ENCODE measurements at regions not wholly inside any gene's neighbourhood (a gene's known extent, or its start where the extent isn't known, plus 50 kb on each side); places are given as distances from the start of the nearest gene placed in this dataset.
A peak's percentile ranks its signal among the peaks of the same experiment; 100 is the strongest.

GRCh38 chr18:11310476-11311086, 161.2 kb upstream of the PIEZO2 start:
- peak in 1 of 2 experiments; percentile 22 for DNase-seq

DNA sequence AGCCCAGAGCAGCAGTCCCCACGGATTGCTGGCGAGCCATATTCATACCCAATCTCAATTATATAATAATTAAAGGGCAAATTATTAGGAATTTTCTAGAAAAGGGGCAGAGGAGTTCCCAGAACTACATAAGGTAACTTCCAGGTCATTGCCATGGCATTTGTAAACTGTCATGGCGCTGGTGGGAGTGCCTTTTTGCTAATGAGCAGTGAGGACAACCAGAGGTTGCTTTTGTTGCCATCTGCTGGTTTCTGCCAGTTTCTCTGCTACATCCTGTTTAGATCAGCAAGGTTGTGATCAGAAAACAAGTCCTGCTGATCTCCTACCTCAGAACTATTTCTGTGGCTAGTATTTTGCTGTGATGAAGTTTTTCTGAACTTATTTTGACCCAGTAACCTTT, 159.8 kb upstream of the PIEZO2 start:
- DNase-seq, result no peak

DNA sequence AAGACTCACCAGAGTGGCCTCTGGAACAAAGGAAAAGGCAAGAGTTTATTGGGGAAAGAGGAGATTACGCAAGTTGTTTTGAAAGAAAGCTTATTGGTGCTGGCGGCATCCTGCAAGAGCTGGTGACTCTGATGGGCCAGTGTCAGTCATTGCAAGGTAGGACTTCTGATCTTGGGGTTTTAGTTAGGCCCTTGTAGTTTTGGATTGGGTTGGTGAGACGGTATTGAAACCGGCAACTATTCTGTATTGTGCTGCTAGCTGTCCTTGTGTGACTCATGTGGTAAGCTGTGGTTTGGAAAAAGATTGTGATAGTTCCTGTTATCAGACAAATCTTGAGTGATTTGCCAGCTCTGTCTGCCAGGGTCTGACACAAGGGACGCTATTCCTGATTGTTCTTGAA, 159.1 kb upstream of the PIEZO2 start:
- no peak for DNase-seq

GRCh38 chr18:11307716-11308115, 158.3 kb upstream of the PIEZO2 start:
- no peak for DNase-seq

GRCh38 chr18:11305507-11305906, 156.1 kb upstream of the PIEZO2 start:
- DNase-seq, result no peak

DNA sequence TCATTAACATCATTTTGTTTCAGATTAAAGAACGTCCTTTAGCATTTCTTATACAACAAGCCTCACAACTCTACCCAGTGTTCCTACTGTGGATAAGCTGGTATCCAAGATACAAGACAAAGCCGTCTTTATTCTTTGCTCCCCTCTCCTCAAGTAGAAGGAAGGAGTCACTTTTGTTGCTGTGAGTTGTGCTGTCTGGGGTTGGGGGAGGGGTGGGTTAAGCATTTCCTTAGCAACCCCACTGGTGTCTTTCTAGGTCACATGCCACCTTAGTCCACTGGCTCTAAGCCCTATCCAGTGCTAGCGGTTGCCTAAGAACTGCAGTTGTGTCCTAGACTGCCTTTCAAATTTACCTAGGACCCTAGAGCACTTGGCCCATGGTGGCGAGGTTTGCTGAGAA, 155.6 kb upstream of the PIEZO2 start:
- no peak for DNase-seq

GRCh38 chr18:11296946-11297345, 147.6 kb upstream of the PIEZO2 start:
- no peak for DNase-seq

- no peak for DNase-seq
Measured at GRCh38 chr18:11293794-11294193, 144.4 kb upstream of the PIEZO2 start.

DNA sequence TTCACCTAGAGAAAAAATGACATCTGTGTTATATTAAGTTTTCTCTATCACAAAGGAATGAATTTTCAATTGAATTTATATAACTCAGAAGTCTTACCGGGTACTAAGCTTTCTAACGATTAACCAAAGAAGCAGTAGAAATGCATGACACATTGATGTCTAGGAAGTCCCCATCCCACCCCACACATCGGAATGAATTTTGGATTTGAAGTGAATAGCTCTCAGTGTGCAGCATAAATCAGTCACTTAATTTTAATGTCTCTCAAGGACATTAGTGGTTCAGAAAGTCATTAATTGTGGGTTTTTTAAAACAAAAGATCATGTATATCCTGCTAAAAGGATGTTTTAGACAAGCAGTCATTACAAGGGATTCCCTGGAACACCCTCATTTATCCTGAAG, 141.4 kb upstream of the PIEZO2 start:
- no peak for DNase-seq

DNA sequence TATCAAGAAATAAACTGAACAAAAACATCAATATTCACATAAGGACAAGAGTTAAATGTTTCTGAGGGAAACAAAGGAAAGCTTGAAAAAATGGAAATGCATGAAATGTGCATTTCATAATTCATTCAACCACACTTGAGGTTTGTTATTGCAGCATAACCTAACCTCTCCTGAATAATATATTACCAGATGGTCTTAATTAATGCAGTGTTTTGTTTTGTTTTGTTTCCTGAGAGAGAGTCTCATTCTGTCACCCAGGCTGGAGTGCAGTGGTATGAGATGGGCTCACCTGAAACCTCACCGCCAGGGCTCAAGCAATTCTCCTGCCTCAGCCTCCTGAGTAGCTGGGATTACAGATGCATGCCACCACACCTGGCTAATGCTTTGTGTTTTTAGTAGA, 139.9 kb upstream of the PIEZO2 start:
- no peak for DNase-seq

DNA sequence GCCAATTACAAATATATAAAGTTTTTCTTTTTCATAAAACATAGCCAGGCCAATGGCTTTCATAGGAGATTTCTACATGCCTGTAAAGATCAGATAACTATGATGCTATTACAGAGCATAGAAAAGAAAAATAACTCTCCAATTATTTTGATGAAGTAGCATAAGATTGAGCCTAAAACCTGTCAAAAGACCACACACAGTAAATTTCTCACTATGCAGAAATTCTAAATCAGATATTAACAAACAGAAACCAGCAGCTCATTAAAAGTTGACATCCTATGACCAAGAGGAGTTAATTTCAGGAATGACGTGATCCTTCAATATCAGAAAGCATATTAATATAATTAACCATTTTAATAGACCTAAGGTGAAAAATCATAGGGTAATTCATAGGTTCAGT, 139.0 kb upstream of the PIEZO2 start:
- DNase-seq, result no peak

- no peak for DNase-seq
Measured at GRCh38 chr18:11286431-11286830, 137.1 kb upstream of the PIEZO2 start.

GRCh38 chr18:11284811-11285210, 135.4 kb upstream of the PIEZO2 start:
- DNase-seq, result no peak

GRCh38 chr18:11284349-11284748, 135.0 kb upstream of the PIEZO2 start:
- no peak for DNase-seq

GRCh38 chr18:11283479-11284161, 134.3 kb upstream of the PIEZO2 start:
- DNase-seq, result no peak

DNA sequence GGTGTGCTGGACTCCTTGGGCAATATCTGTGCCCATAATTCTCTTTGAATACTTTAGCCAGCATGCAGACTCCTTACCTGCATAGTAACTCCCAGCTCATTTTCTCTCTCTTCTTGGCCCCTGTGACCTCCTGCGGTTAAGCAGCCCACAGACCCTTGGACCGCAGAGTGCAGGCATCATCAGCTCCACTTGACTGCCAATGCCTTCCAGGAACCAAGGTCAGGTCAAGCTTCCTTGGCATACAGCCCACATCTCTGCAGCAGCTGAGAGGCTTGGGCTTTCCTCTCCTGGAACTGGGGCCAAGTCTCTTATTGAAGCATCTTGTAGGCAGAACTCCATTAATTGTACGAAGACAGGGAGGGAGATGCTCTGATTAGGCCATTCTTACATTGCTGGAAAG, 130.1 kb upstream of the PIEZO2 start:
- DNase-seq, result no peak

DNA sequence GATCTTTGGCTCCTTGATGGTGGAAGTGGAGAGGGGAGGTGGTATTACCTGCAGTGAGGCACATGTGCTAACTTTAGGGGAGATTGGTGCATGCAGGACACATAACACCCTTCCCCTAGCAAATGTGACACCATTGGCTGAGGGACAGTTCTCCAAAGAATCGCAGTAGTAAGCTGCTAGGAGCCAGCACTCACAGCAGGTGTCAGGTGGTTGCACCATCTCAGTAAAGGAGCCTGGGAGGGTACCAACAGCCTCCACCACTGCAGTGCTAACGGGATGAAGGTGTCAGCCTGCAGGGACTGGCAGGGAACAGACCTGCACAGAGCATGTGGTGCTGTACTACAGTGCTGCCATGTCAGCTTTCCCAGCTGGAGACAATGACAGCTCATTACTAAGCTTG, 127.3 kb upstream of the PIEZO2 start:
- DNase-seq, result no peak

DNA sequence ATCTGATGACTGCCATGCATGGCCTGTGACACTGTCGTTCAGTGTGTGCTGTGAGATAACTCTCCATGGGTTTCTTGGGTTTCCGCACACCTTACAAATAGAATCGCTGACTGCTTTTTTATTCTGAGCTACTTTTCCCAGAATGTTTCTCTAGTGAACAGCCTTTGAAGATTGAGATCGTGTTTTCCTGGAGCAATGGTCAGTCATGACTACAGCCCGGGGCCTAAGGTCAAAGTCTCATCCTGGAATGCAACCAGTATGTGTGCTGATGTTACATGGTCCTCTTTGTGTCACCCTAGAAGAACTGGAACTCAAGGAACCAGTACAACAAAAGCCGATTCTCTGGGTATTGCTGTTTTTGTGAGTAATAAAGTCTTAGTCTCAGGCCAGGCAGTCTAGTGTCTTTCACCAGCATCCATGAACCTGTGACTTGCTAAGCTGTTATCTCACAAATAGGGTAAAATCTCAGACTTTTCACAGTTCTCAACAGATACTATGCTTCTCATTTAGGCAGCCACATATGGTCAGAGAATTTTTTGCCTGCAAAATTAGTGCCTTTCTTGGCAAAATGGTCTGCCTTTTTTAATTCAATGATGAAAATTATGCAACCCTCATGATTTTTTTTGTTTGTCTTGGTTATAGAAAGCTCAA, 124.9 kb upstream of the PIEZO2 start:
- DNase-seq, result no peak

GRCh38 chr18:11272516-11272915, 123.1 kb upstream of the PIEZO2 start:
- no peak for DNase-seq

DNA sequence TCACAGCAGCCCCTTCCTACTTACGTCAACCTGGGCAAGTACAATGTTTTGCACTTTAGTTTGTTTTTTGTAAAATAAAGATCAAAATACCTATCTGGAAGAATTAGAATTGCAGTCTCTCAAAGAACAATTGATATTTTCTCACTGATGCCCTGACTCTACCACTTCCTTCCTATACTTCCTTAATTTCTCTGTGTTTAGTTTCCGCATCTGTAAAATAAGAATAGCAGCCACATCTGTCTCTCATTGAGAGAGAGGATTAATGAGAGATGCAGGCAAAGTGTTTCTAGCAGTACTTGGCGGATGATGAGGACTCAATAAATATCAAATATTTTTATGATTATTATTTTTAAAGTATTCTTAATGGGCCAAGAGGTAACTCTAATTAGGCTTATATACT, 122.6 kb upstream of the PIEZO2 start:
- no peak for DNase-seq

DNA sequence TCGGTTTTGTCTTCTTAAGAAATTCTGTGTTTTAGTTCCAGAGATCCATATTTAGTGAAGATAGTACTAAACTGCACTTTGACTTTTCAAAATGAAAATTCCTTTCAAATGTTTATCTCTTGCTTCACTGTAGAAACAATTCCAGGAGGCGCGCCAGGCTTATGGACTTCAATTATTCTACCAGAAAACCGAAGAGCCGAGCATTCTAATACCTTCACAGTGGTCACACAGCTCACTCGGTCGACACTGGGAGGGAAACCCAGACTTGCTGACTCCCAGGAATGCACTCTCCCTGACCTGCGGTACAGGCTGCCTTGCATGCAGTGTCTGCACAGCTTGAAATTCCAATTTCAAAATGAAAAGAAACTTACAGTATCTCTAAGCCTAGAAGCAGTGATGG, 119.9 kb upstream of the PIEZO2 start:
- DNase-seq, result no peak

- no peak for DNase-seq
Measured at GRCh38 chr18:11268741-11269233, 119.4 kb upstream of the PIEZO2 start.

DNA sequence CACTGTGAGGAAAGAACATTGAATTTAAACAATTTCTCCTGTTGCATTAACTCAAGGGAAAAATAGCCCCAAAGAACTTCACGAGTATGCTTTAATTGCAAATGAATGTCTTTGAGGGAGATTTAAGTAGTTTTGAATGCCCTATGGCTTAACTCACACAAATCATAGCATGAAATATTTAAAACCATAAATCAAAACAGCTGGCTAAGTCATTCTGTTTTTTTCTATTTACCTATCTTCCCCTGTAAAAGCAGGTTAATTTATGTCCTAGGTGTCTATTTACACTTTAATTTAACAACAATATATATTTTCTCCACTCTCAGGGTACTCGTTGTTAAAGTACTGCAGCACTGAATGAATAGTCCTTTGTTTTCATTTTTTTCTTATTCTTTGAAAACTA, 118.8 kb upstream of the PIEZO2 start:
- no peak for DNase-seq

DNA sequence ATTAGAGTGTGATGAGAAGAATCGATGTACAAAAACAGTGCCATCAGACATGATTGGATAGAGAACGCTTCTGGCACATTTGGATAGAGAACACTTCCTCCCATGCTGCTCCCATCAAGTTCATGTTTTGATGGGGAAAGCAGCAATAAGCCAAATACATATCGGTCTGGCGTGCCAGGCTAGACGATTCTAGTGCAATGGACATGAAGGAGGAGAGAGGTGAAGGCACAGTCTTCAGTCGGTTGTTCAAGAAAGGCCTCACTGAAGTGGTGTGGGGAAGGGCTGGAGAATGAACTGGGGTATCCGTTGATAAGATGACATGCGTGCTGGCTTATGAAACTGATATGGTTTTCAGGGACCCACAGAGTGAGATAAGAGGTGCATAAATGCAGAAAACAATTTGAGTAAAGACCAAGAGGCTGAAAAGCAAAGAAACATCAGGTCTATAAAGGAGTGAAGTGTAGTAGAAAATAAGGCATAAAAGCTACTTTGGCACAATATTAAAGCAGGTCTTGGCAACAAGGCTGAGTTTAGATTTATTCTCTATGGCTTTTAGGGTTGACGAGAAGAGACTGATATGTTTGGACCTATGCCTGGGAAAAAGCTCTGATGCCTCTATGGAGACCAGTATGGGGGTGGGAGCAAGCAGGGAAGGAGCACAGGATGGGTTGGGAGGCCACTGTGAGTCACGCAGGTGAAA, 117.6 kb upstream of the PIEZO2 start:
- no peak for DNase-seq

Measured in NCI-H446 (cell line).